NCI-H524 treated with DMSO at 0.1 percent for 48 hours (cell line): ENCODE measurements at regions not wholly inside any gene's neighbourhood (a gene's known extent, or its start where the extent isn't known, plus 50 kb on each side); places are given as distances from the start of the nearest gene placed in this dataset.

Experiments
- DNase-seq: peaks from one replicate; lab custom pipeline; 2025; lab: John Stamatoyannopoulos, UW

DNA sequence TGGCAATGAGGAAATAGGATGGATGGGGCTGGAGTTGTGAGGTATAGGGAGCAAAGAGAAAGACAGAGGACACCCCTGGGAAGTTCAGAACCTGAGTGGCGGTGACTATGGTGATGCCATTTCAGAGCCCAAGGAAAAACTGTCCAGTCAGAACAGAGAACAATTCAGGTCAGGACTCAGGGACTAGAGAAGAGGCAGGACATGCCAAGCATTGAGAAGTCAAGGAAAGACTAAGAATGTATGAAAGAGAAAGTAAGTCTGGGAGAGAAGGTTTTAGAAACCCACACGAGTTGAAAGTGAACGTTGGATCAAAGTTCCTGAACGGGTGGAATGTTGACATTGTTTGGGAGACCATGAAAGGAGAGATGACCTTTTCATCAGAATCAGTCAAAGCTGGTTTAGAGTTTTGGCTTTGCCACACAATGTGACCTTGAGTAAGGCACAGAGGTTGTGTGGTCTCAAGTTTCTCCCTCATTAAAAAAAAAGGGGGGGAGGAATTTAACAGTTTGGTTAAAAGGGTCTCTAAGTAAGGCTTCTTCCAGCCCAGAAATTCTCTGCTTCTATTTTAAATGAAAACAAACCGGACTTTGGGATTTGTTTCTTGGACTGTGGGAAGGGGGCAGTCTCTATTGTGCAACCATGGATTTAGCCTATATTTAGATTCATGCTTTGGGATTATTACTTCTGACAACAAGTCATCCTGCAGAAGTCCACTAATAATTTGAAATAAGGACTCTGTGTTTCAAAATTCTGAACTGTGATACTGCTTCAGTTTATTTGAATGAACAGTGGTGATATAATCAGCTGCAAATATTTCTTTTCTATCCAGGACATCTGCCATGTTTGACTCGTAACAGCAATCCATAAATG is 315.9 kb upstream of the TBL1XR1 start:
- no peak for DNase-seq

DNA sequence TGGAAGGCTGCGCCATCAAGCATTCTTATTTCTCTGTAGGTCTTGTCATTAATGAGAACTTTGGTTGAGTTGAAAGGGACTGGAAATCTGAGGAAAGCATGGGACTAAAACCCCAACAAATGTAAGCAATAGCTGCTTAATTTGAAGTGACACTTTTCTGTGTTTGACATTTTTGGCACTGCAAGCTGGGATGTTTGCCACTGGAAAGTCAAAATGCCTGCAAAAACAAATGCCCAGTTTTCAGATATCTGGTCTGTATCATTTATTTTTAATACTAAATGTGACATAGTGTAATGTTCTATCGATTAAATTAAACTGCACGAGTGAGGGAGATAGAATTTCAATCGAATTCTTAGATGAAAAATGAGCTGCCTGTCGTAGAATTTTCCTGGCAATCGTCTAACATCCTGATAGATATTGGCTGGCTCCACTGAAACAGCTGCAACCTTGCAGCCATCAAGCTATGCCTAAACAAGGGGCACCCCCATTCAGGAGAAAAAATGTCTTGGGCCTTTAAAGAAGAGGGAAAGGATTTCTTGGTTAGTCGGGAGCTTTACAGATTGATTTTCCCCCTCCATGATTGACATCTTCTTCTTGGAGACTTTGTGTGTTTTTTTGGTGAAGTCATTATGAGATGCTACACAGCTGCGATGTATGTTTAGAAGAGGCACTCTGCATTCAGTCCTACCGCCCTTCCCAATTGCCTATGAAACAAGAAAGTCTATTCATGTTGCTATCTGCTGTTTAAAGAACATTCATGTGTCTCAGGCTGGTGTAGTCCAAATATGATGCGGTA is 316.7 kb upstream of the TBL1XR1 start:
- DNase-seq: no peak

DNA sequence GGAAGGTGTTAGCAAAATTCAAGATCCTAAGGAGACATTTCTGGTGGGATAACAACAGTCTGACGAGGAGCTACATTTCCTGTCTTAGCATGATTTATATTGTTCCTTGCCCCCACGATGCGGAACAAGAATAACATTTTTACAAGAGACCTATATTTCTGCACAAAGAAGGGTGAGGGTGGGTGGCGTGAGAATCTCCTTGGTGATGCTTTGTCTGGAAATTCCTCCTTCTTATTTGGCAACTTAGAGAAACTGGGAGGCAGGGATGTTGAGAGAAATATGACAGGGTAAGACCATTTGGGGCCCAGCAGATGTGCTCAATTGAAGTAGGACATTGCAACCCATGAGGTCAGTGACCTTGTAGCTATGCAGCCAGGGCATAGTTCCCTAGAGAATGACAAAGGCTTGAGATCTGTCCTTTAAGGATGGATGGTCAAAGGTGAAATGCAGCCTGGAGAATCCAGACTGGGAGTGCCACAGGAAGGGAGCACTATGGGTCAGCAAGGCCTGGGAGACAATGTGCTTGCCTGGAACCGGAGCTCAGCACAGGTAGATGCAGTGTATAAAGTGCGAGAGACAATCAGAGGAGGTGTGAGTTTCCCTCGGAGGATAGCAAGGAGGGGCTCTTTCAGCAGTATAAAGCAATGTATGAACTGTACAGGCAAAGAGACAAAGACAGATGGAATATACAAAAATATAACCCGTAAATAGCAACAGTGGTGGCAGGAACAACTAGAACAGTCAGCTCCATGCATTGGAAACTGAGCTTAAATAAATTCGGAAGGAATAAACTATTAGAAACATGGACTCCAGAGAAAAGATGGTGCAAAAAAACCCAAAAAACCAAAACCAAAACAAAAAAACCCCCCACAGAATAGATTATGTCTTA is 317.6 kb upstream of the TBL1XR1 start:
- no peak for DNase-seq

DNA sequence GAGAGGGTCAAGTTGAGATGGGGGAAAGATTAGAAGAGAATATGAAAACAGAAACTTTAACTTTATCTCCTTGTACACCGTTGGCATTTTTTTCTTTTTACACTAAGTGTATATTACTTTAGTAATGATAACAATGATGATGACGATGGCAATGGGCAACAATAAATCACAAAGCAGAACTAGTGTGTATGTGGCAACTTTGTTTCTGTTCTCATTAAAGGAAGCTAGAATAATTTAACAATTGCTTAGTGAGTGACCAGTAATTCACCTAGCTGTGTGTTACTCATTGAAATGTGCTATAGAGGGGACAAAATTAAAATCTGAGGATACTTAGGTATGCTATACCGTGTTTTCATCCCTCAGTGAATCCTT is 318.5 kb upstream of the TBL1XR1 start:
- no peak for DNase-seq

DNA sequence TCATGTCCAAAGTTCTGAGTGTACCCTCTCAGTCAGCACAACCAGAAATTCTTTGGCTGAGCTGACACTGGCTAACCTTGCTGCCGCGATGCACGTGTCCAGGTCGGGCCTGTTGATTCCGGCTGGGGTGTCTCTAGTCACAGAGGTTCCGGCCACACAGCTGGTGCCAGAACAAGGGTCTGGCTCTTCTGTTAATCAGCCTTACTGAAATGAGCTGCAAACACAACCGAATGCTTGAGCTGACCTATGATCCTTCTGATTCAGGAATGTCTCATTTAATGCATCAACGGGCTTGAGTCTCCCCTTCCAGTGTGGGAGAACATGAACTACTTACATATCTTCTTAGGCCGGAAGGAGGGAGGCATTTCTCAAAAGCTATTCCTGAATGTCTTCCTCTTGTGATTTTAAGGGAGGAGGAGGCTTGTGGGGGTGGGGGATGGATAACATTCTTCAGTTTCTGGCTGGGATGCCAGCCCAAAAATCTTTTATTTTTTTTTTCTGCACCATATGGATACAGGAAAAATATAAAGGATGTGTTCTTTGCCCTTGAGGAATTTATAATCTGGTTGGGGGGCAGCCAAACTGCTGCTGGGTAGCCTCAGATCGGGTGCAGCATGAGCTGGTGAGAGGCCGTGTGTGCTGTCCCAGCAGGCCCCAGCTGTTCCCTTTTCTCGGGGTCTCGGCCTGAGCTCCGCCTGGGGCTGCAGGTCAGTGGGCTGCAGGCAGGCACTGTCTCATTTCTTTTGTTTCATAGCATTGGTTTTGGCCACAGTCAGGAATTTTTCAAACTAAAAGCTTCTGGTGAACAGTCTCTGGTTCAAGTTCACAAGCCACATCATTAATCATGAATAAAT is 319.1 kb upstream of the TBL1XR1 start:
- DNase-seq: no peak

DNA sequence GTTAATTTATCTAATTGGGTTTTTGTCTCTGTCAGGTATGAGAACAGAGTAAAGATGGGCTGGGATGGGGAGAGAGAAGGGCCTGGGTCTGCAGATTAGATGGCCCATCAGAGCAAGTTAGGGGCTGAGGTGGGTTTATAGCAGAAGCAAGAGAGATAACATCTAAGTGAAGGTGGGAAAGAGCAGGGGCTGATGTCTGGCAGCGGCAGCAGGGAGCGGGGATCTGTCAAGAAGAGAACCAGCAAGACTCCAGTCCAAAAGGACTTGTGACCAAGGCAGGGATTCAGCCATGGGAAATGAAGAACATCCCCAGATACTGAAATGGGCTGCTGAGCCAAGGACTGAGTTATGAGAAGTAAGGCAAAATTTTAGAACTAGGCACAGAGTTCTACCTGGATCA is 320.6 kb upstream of the TBL1XR1 start:
- DNase-seq: no peak

DNA sequence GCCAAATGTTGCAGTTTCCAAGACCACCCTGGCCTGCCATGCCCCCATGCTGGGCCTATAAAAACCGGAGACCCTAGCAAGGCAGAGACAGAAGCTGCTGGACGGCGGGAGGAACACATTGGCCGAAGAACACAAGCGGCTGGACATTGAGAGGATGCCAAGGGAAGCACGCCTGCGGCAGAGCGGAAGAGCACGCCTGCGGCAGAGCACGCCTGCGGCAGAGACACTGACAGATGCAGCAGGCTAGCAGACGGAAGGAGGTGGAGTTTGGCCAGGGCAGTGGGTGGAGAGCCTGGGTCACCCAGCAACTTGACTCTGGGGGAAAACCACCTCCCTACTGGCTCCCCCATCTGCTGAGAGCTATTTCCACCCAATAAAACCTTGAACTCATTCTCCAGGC is 322.3 kb upstream of the TBL1XR1 start:
- DNase-seq: no peak

DNA sequence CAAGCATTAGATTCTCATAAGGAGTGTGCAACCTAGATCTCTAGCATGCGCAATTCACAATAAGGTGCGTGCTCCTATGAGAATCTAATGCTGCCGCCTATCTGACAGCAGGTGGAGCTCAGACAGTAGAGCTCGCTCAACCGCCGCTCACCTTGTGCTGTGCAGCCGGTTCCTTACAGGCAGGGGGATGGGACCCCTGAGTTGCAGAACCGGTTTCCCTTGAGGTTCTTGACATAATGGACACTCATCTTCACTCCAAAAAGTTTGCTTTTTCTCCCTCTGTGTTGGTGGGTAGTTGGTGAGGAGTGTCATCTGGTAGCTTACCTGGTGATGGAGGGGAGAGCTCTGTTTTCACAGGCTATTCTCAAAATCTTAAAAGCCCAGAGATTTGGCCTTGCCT is 324.0 kb upstream of the TBL1XR1 start:
- no peak for DNase-seq

DNA sequence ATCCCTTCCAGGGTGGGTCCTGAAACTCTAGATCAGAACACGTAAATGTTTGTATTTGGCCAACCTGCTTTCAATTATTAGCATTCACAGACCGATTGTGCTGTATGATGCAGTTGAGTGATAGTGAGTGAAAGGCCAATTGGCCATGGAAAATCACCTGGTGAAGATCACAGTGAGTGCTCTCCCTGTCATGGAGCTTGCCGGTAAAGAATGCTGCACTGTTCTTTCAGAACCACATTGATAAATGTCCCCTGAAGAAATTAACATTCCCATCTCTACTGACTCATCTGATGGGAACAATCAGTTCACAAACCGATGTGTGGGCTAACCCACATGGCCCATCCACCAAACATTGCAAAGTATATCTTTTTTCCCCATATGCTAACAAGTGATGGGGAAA is 324.8 kb upstream of the TBL1XR1 start:
- DNase-seq: no peak

DNA sequence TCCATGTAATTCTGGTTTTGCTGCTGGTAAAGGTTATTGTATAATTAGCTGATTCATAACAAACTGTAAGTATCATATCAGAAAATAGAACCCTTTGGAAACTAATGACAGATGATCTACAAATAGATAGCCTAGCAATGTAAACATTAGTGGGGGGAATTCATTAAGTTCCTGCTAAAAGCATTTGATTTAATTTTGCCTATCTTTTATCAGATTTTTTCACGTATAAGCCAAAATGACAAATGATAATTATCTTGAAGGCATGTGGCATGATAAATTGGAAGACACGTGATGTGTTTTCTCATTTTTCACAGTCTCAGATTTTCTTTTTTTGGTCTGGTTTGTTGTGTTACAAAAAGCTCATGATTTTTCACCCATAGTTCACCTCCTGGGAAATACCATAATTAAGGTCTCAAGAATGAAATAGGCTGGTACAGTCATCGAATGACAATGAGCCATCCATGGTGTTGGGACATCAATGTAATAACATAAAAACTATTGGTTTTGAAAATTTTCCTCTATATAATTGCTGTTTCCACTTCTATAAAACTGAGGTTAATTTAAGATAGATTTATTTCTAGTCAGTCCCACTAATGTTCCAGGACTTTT is 325.9 kb upstream of the TBL1XR1 start:
- DNase-seq: no peak

DNA sequence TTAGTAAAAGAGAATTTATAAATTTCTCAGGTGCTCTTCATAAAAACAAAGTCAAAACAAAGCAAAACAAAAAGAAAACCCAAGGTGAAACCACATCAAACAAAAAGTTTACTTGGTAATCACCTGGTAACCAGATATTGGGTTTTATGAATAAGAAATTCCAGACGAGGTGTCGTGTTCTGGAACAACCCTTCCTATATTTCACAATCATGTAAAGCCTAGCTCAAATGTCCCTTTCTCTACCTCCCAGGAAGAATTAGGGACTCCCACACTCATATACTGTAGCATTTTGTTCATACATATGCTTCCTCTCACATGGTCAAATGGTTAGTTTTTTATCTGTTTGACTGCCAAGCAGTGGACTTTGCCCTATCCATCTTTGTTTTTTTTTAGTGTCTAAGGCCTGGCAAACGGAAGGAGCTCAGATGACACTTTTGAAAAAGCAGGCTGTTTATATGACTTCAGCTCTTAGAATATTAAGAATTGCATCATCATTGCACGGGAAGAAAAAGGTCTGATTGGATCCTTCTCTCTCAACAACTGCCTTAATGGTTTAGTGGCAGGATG is 326.7 kb upstream of the TBL1XR1 start:
- DNase-seq: no peak

DNA sequence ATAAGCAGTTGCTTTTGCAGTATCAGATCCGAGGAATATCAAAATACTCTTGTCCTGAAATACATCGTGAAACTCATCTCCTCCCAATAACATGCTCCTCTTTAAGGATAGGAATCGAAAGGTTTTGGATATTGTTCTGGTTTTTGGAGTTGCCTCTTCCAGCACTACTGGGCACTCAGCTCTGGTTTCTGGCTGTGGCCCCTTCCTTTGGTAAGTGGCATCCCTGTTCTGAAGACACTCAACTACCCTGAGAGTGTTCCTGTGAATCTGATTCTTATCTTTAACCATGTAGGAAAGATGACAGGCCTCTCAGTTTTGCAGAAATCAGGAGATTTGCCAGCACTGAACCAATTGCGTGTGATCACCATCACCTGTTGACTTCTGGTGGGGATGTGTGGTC is 327.5 kb upstream of the TBL1XR1 start:
- DNase-seq: no peak

DNA sequence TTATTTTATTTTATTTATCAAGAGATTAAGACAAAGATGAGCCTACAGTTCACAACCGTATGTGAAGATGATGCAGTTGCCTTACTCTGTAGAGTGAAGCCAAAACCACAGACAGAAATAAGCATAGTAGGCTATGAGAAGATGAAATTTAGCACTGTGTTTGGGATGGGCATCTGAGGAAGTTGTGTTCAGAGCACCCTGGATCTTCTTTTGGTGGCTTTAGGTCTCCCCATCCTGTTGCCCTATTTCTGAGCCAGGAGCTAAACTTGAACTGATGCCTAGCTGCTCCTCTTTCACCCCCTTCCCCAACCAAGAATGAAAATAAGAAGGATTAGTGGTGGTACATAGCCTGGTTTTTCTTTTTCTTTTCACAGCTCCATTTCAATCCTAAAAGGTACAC is 328.1 kb upstream of the TBL1XR1 start:
- DNase-seq: no peak

DNA sequence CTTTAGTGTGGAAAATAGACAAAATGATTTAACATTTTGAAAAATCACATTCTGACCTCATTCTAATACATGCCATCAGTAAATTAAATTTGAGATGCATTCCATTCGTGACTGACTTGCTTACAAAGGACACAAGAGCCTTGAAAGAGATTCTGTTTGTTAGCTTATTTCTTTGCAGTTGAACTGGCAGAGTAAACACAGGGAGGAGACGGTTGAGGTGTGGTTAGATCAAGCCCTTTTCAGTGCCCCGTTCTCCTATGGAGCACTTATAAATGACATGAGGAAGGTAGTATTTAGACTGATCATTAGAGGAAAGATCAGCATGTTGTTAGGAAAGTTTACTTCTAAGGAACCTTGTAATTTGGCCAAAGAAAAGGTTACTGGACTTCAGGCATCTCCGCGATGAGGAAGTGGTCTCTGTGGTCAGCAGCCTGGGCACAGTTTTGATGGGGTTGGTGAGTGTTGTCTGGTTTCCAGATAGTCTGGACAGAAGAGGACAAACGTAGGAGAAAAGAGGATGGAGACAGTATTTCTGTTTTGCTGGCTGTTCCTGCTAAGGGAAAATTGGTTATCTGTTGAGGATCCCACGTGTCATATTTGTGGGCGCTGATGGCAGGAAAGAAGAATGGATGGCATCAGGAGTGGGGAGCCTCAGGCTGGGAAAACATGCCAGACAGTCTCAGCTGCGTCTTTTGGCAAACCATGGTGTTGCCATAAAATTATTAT is 328.9 kb upstream of the TBL1XR1 start:
- no peak for DNase-seq

DNA sequence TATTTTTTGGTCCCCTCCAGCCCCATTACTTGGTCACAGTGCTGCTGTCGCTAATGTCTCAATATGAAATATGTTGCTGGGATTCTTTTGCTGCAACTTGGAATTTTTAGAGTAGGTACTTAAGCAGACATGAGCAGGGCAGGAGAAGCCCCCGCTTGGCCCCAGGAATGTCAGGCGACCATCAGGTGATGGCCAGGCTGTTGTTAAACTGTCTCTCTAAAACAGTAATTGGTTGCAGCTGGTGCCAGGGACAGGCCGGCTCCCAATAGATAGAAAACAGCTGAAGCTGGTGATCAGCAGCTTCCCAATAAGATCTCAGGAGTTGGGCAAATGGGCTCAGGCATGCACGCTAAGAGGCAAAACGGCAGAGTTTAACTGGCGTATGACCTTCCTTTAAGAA is 329.9 kb upstream of the TBL1XR1 start:
- no peak for DNase-seq

DNA sequence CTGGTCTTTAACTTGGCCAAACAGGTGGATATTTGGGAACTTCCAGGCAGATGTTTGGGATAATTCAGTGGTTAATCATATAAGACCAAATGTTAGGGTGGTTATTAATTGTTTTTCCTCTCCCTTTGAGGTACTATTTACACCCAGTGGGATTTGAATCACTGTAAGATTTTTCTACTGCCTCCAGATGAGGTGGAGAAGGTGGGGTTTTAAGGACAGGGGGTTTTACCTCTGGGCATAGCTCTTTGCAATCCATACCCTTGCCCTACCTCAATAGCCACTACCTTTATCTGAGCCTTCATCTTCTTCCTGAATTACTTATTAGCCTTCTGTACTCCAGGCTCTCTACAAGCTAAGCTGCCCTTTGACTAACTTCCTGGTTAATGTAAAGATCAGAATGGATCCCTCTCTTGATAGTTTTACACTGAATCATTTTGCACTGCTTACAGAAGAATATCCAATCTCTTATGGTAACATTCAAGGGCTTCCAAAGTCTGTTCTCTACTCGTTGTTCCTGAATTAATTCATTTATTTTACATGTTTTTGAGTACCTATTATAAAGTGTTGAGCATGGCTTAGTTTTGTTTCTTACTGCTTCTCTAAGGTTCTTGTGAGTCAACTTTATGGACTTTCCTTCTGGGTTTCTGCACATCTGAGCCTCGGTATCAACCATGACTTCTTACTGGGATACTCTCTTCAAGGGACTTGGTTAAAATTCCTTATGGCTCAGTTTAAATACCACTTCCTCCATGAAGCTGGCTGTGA is 331.2 kb upstream of the TBL1XR1 start:
- DNase-seq: no peak

DNA sequence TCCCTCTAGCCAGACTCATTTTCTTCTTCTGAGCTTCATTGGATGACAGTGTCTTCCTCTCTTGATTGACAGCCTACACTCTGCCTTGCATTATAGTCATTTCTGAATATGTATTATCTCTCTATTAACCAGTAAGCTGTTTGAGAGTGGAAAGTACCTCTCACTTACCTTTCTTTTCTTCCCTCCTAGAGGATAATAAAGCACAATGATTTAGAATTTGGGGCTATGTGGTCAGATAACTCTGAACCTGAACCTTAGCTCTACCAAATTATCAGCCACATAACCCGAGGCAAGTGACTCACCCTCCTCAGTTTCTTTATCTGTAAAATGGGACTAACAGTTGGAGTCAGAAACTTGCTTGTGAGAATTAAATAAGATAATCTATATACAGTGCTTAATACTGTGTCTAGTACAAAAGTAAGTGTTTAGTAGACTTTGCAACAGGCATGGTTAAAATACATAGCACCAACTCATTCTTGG is 331.8 kb upstream of the TBL1XR1 start:
- DNase-seq: no peak

DNA sequence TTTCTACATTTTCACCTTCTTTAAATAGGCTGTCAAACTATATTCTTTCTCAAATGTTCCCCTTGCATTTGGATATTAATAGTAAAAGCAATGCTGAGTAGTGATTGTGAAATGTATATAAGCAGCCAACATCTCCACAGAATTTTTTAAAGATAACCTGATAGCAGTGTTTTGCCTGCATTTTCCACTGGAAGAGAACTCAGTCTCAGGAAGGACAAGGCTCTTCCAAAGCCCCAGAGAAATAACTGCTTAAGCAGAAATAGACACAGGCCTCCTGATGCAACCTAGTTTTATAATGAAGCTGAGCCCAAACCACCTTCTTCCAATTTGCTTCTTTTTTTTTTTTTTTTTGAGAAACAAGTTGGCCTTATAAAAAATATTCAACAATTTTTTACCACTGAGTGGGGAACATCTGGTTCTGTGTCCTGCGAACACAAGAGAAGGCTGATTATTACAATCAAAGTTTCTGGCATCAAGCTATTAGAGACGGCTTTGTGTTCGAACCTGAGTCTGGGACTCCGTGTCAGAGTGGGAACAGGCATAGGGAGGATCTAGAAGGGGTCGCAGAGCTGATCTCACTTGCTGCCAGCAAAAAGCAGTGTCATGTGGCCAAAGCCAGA is 332.5 kb upstream of the TBL1XR1 start:
- DNase-seq: no peak

DNA sequence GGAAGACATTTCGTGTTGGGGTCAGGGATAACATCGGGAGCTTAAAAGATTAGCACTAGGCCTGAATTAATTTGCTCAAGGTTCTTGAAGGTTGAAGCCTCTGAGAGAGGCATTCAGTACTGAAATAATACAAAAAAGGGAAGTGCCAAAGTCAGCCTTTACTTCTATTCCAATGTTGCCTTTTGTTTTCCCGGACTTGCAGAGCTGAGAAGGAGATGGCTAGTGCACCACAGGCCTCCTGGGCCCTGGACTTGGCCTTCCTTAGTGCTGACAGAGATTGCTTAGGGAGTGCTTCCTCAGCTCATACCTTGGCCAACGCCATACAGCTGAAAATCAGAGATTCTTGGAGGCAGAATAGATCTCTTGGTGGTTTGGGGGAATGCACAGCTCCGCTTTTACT is 333.6 kb upstream of the TBL1XR1 start:
- DNase-seq: no peak
